ENCODE measurements at regions not wholly inside any gene's neighbourhood (a gene's known extent, or its start where the extent isn't known, plus 50 kb on each side); places are given as distances from the start of the nearest gene placed in this dataset.

- TF ChIP-seq CTCF (IDR thresholded peaks at IDR 0.05; ENCODE audit: insufficient read depth, low read depth, low read length) (no peak), EZH2 (IDR thresholded peaks at IDR 0.05; ENCODE audit: insufficient read depth, low read length) (no peak)
Measured at GRCh38 chr13:44676534-44676933, 100.4 kb upstream of the TSC22D1 start.
